CD4-positive, alpha-beta T cell treated with Interleukin-1 beta for 1 hour (primary cell): ENCODE measurements at regions not wholly inside any gene's neighbourhood (a gene's known extent, or its start where the extent isn't known, plus 50 kb on each side); places are given as distances from the start of the nearest gene placed in this dataset.

Experiments used
- DNase-seq, 2 donors: peaks; one replicate each; pipeline ENCODE4 v3.0.0-alpha.2; 2020 to 2022

DNA sequence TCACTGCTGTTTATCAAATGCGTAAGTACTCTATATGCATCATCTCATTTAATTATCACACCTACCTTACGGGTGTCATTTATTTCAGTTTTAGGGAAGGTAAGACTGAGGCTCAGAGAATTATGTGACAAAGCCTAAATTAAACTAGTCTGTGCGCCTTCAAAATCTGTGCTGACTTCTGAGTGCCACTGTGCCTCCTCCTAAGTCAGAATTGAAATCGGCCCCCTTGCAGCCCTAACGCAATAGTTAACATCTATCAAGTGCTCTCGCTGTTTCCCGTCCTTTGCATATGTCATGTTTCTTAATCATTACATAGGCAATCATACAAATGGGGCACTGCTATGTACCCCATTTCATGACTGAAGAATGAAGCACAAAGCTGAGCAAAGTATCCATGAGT, 79.0 kb upstream of the PDE10A start:
- DNase-seq: no peak

DNA sequence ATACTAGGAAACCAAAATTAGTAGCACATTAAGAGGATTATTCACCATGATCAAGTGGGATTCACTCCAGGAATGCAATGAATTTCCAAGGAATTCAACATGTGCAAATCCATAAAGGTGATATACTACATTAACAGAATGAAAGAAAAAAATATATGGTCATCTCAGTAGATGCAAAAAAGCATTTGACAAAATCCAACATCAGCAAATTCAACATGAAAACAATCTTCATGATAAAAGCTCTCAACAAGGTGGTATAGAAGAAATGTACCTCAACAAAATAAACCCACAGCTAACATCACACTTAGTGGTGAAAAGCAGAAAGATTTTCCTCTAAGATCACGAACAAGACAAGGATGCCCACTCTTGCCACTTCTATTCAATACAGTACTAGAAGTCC, 74.4 kb upstream of the PDE10A start:
- no peak for DNase-seq

DNA sequence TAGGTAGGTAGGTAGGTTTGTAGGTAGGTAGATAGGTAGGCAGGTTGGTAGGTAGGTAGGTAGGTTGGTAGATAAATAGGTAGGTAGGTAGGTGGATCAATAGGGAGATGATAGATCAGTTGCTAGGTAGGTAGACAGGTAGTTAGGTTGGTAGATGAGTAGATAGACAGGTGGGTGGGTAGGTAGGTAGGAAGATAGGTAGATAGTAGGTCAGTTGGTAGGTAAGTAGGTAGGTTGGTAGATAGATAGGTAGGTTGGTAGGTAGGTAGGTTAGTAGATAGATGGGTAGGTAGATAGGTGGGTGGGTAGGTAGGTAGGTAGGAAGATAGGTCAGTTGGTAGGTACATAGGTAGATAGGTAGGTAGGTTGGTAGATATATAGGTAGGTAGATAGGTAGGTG, 72.0 kb upstream of the PDE10A start:
- no peak for DNase-seq

DNA sequence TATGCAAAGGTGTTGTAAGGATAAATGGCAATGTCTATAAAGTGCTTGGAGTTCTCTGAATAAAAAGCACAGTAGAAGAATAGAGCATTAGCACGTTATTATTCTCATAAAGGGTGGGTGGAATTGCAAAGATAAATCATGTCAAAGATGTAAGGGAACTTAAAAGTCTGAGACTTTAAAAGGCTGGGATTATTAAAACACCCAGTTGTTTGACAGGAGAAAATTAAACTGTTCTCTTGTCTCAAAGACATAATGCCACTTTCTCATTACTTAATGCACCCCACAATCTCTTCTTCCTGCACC, 70.4 kb upstream of the PDE10A start:
- no peak for DNase-seq

DNA sequence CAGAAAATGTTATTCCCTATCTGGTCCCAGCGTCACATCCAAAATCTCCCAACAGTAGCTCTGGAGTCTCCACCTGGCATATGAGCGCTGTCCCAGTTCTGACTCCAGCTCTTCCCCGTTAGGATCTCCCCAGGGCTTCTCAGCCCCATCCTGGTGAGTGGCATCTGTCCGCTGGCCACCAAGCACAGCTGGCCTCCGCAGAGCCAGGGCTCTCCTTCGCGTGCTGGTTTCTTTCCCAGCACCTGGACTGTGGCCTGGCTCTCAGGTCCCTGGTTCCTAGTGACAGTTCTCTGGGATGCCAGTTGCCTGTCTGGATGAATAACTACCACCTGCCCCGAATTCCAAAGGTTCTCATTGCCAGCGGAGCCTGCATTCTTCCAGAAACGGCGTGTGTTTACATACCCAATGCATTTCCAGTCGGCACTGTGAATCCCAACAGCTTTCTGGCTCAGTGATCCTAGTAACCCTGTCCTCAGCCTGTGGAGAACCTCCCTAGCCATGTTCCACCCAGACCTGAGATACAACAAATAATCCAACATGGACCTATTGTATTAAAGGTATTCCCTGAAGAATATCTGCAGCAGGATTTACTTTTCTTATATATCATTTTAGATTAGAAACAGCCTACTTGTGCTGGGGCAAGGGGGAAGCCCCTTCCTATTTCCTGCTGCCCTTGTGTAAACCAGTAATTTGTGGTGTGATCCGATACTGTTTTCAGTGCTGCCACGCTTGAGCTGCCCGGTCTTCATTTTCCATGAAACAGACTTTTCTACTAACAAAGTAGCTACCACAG, 69.9 kb upstream of the PDE10A start:
- DNase-seq: no peak

DNA sequence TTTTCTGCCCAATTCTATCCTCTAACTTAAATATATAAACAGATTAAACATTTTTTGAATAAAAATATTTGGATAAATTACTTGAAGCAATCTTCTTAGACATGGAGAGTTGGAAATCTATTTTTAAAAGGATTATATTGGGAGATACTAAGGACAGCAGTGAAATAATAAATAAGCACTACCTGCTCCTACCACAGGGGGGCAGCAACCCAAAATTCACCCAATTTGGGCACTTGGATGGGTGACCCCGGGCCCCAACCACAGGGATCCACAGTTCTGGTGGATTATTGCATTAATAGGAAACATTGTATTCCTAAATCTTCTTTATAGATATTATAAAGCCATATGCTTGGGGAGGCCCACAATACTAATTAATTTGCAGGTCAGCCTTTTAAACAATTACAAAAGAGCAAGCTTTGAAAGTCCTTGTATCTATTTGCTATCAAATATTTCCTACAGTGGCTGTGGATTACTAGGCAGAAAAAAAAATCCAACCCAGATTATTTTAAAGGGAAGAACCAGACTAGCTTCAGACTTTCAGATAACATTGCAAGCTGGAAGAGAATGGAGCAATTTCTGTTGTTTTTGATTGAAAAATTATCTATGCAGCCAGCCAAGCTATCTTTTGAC, 66.4 kb upstream of the PDE10A start:
- peak in 1 of 2 donors; percentile 8 for DNase-seq

DNA sequence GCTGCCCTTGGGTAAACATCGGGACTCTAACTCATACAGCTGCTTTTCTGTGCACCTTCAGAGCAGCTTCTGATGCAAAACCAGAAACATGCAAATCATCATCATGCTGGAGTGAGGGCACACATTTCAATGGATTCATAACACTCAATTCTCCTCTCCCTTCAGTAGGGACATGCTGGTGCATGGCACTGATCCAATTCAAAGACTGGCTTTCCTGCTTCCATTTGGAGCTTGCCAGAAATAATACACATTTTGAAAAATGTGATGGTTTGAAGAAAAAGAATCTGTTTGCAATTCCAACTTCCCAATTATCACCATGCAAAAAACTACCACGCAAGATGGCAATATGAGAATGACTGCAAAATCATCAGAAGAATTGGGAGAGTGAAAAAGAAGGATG, 65.2 kb upstream of the PDE10A start:
- no peak for DNase-seq

DNA sequence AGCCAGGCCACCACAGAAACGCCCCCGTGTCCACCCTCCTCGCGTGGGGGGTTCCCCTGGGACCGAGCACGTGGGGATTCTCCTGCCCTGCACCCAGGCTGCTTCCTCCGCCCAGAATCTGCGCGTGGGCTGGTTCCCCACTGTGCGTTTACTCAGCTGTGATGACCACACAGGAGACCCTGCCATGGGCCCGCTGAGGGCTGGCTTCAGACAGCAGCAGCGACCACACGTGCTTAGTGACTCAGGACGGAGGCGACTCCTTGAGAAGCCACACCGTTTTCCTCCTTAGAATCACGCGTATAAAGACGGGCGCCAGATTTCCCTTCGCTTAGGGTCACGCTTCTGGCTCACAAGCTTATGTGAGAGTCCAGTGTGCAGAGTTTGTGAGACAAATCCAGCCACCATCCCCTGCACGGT, 63.9 kb upstream of the PDE10A start:
- DNase-seq: no peak

DNA sequence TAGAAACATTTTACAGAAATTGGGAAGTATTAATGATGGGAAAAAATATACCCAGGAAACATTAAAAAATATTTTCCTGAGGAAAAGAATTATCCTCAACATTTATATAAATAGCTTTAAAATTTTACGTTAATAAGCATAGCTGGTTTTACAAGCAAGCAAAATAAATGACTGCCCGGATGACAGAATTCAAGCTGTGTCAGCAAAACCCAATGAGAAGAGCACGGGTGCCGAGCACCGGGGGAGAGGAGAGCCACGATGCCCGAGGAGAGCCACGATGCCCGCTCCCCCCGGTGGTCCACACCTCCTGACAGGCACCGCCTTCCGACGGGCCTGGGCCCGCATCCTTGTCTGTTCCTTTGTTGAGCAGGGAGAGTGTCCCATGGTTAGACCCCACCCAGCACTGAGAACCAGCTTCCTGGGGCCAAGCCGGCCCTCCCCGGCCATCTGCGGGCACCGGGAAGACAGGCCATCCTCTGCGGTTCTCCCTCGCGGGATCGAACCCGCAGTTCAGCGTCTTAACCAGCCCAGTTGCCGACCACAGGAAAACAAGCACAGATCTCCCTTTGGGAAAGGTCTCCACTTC, 63.3 kb upstream of the PDE10A start:
- no peak for DNase-seq

DNA sequence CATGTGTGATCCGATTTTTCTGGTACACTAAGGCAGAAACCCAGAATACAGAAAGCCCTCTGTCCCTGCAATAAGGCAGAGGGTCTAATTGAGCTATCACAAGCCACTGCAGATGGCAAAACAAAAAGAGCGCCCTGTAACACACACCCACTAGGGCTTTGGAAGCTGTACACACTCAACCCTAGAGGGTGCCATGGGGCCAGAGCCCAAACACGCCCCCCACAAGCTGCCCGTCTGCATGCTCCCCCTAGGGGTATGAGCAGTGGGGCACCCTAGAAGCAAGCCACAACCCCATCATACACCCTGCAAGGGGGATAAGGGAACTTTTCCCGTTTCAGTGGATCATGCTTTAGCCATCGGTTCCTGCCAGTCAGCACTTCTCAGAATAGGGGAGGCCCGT, 62.2 kb upstream of the PDE10A start:
- no peak for DNase-seq

DNA sequence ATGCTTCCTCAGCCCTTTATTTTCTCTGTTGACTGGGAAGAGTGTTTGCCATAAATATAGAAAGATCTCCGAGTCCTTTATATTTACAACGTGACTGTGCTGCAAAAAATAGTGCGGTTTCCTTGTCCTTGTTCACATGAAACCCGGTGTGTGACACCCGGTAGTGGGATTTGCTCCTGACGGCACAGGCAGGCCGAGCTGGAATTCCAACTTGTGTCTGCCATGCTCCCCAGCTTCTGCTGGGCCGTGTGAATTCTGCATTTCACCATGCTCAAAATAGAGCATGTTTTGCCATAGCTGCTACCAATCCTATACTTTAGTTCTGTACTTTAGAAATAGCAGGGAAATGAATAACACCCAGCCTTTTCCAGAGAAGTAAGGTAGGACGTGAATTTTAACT, 60.3 kb upstream of the PDE10A start:
- DNase-seq: no peak

DNA sequence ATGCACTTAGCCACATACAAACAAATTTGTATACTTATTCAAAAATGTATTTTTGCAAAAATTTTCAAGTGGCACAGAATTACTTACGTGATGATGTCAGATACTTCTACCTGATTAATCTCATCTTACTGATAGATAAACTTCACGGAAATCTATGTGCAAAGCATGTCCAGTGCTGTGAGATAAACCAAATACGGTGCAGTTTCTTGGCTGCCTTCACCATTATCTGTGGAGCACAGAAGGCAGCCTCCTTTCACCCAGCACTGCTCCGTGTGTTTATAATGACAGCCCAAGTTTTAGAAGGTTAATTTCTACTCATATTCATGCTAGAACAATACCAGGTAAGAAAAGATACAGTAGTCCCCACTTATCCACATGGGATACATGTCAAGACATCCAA, 59.0 kb upstream of the PDE10A start:
- no peak for DNase-seq

DNA sequence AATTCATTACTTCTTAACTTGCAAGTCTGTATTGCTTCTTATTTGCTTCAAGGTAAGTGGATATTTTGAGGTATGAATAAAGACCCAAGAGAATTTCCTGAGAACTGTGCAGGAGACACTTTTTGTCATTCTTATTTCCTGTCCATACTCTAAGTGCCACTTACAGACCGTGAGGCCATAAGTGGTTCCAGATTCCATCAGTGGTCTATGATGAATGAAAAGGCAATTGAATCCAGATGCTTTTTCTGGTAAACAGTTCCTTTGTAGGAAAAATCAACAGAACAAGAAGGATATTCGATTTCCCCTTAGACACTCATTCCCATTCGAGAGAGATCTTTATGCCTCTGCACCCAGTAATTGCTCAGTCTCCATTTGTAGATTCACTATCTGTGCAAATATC, 58.3 kb upstream of the PDE10A start:
- DNase-seq: no peak

DNA sequence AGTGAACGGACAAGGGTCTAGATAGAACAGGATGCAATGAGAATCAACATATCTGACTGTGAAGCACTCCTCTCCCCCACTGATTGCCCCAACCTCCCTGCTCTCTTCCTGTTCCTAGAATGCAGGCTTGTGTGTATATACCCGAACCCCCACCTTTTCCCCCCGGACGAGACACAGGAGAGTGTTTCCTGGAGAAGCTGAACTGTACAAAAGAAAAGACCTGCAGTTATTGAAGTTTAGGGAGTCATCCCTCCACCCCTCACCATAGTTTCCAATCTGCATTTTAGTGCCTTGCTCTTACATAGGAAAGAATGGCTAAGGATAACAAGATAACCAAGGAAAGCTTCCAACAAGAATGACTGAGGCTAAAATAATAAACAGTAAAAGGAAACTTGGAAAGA, 55.5 kb upstream of the PDE10A start:
- no peak for DNase-seq

DNA sequence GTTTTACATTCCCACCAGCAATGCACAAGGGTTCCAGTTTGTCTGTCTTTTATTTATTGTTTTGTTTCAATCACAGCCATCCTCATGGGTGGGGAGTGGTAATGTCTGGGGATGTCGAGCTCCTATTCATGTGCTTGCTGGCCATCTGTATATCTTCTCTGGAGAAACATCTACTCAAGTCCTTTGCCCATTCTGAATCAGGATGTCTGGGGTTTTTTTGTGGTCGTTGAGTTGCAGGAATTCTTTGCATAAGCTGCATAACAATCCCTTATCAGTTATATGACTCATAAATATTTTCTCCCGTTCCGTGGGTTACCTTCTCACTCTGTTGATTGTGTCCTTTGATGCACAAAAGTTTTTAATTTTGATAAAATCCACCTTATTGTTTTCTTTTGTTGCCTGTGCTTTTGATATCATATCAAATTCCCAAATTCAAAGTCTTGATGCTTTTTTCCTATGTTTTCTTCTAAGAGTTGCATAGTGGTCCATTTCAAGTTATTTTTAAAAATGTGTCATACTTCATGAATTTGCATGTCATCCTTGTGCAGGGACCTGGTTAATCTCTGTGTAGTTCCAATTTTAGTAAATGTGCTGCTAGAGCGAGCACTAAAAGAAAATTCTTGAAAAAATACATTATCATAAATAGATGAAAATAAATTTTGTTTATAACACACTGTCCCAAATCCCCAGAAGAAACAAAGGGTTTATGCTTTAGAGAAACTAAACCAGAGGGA, 54.9 kb upstream of the PDE10A start:
- DNase-seq: no peak

DNA sequence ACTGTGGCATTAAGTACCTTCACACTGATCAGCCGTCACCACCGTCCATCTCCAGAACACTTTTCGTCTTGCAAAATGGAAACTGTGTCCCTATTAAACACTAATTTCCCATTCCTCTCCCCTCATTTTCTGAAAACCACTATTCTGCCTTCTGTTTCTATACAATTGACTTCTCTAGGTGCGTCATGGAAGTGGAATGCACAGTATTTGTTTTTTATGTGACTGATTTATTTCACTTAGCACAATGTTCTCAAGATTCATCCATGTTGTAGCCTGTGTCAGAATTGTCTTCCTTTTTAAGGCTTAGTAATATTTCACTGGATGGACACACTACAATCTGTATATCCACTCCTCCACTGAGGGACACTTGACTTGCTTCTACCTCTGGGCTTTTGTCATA, 53.8 kb upstream of the PDE10A start:
- no peak for DNase-seq

DNA sequence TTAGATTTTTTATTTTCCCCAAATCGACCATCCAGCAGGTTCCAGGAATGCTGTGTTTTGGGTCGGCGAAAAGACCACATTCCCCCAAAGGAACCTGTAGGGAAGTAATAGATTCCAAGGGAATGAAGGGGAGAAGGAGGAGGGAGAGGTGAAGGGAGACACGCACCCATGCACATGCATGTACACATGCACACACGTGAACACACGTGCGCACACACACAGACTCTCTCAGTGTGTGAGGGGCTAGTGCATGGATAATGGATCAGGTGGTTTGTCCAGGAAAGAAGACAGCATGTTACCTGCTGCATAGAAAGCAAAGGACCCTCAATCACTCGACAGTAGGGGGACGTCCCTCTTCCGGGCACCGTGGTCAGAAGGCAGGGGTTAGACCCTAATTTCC, 52.4 kb upstream of the PDE10A start:
- DNase-seq: no peak

DNA sequence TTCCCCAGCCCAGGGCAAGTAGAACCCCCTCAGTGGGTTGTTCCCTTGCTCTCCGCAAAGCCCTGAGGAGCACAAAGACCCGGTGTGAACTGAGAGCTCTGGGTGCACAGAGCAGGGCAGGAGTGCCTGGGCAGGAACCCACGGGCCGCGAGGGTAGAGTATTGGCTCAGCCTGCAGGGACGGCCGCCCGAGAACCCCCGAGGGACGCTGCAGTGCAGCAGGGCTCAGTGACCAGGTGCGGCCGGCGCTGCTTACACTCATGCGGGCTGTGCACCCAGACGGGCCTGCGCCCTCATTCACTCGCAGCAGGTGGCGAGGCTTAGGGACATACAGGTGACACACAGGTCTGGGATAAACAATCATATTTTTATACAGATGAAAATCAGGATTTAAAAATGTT, 51.9 kb upstream of the PDE10A start:
- no peak for DNase-seq

DNA sequence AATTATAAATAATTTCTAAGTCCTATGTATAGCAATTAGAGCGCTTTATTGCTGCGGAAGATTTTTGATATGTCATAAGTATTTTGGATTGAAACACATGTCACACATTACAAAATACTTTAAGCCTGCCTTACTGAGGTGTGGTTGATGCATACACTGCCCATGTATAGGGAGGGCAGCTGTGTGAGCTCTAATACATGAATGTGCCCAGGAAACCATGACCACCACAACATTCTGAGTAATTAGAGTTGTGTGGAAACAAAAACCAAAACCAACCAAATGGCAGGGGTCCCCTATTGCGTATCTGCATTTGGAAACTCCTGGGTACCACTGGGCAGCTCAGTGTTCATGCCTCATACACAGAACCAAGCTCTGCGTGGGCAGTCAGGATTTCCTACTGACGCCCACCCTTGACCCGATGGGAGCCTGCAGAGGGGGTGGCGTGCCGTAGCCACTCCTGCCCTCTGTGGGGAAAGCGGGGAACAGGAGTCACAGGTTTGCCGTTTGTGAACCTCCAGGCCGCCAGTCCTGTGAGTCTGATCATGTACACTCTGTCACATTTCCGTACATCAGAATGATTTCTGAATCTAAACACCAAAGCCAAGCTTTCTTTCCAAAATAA, 50.9 kb upstream of the PDE10A start:
- no peak for DNase-seq
